SU-DHL-6 (cell line): ENCODE measurements at regions not wholly inside any gene's neighbourhood (a gene's known extent, or its start where the extent isn't known, plus 50 kb on each side); places are given as distances from the start of the nearest gene placed in this dataset.

Experiments used
- H2AFZ ChIP-seq: fragments of 200-600 bp; sonication (generic); 2 replicates; pipeline ENCODE4 v1.6.1; 2014; ENCODE audit warnings: low read depth, mild to moderate bottlenecking, moderate library complexity, mixed read lengths, antibody characterized with exemption, low read length; ENCODE audit not compliant: severe bottlenecking
- H3F3A ChIP-seq: fragments of 200-600 bp; shearing (Covaris generic); 2 replicates; pipeline ENCODE4 v1.6.0; 2016; ENCODE audit warnings: antibody characterized with exemption, mild to moderate bottlenecking; ENCODE audit not compliant: insufficient read depth
- H3K27ac ChIP-seq: fragments of 200-600 bp; sonication (generic); 2 replicates; pipeline ENCODE4 v1.5.1; 2016; ENCODE audit warnings: low read depth, mild to moderate bottlenecking, low read length, moderate library complexity, mixed read lengths
- H3K27me3 ChIP-seq: fragments of 200-600 bp; sonication (generic), shearing (Covaris generic); 2 replicates; pipeline ENCODE4 v1.6.0; 2014; ENCODE audit warnings: mild to moderate bottlenecking, low read length
- H3K36me3 ChIP-seq: fragments of 200-600 bp; sonication (generic); 2 replicates; pipeline ENCODE4 v1.6.1; 2014; ENCODE audit warnings: mild to moderate bottlenecking, low read length, mixed read lengths
- H3K4me2 ChIP-seq: fragments of 300-600, 200-600 bp; shearing (Covaris generic), sonication (generic); 2 replicates; pipeline ENCODE4 v1.6.0; 2014; ENCODE audit warnings: low read length, low read depth, mild to moderate bottlenecking; ENCODE audit not compliant: poor library complexity, severe bottlenecking
- H3K4me3 ChIP-seq: fragments of 200-600 bp; sonication (generic); 2 replicates; pipeline ENCODE4 v1.5.1; 2014; ENCODE audit warnings: antibody characterized with exemption, low read length, mild to moderate bottlenecking, mixed read lengths; ENCODE audit not compliant: insufficient read depth, poor library complexity, severe bottlenecking
- H3K79me2 ChIP-seq: fragments of 200-600 bp; sonication (generic); 2 replicates; pipeline ENCODE4 v1.6.1; 2014; ENCODE audit warnings: mild to moderate bottlenecking, low read length, moderate library complexity; ENCODE audit not compliant: insufficient read depth
- H3K9ac ChIP-seq: fragments of 200-600 bp; sonication (generic); 2 replicates; pipeline ENCODE4 v1.7.0; 2014; ENCODE audit warnings: mild to moderate bottlenecking, low read length
- H3K9me2 ChIP-seq: fragments of 200-600 bp; sonication (generic); replicated peaks from 2 replicates; pipeline ENCODE4 v1.6.1; 2014; ENCODE audit warnings: low read length; ENCODE audit not compliant: insufficient read depth
- H3K9me3 ChIP-seq: fragments of 200-600 bp; sonication (generic); 2 replicates; pipeline ENCODE4 v1.6.1; 2014; ENCODE audit warnings: low read length, mixed read lengths; ENCODE audit not compliant: insufficient read depth
- H4K20me1 ChIP-seq: fragments of 200-600 bp; sonication (generic); 2 replicates; pipeline ENCODE4 v1.6.1; 2014; ENCODE audit warnings: low read depth, mild to moderate bottlenecking, antibody characterized with exemption, low read length, moderate library complexity, mixed read lengths
- CTCF ChIP-seq: fragments of 200-600 bp; sonication (generic); IDR thresholded peaks from one replicate; pipeline ENCODE4 v1.5.1; 2017; ENCODE audit warnings: antibody characterized with exemption, mild to moderate bottlenecking, low read length, moderate library complexity; ENCODE audit not compliant: insufficient read depth, poor library complexity, severe bottlenecking
- EZH2phosphoT487 ChIP-seq: fragments of 200-600 bp; sonication (generic), shearing (Covaris generic); conservative IDR thresholded peaks from 2 replicates; pipeline ENCODE4 v1.6.1; 2018; ENCODE audit warnings: mild to moderate bottlenecking, antibody characterized with exemption, low read length, moderate library complexity, mixed read lengths

GRCh38 chr4:178426871-178427270 is 984.6 kb upstream of the AGA start:
- no peak for TF ChIP-seq CTCF
- no peak for TF ChIP-seq EZH2phosphoT487
- H3K4me3 ChIP-seq = no peak overlapping the region
- no peak overlapping the region for H2AFZ ChIP-seq
- H3K9me2 ChIP-seq = no peaks in the 10 kb centered on the region
- no peaks in the 10 kb centered on the region for H3K36me3 ChIP-seq
- no peak overlapping the region for H3K9ac ChIP-seq
- no peaks in the 10 kb centered on the region for H3K9me3 ChIP-seq
- no peak overlapping the region for H3K27ac ChIP-seq
- no peaks in the 10 kb centered on the region for H3K27me3 ChIP-seq
- H3F3A ChIP-seq = no peaks in the 10 kb centered on the region
- H3K79me2 ChIP-seq = no peaks in the 10 kb centered on the region
- H4K20me1 ChIP-seq = no peaks in the 10 kb centered on the region
- H3K4me2 ChIP-seq = no peak overlapping the region

GRCh38 chr4:178427663-178428062 is 985.4 kb upstream of the AGA start:
- TF ChIP-seq EZH2phosphoT487 (no peak), CTCF (no peak)
- Histone ChIP-seq H3F3A (no peaks in the 10 kb centered on the region), H3K9me3 (no peaks in the 10 kb centered on the region), H3K27ac (no peak overlapping the region), H3K4me3 (no peak overlapping the region), H3K9me2 (no peaks in the 10 kb centered on the region), H3K79me2 (no peaks in the 10 kb centered on the region), H2AFZ (no peak overlapping the region), H3K36me3 (no peaks in the 10 kb centered on the region), H4K20me1 (no peaks in the 10 kb centered on the region), H3K4me2 (no peak overlapping the region), H3K27me3 (no peaks in the 10 kb centered on the region), H3K9ac (no peak overlapping the region)

GRCh38 chr4:178448372-178449035 is 1006.3 kb upstream of the AGA start:
- Histone ChIP-seq H3K27ac (no peak overlapping the region), H4K20me1 (no peaks in the 10 kb centered on the region), H3K36me3 (no peaks in the 10 kb centered on the region), H3K9ac (no peak overlapping the region), H2AFZ (no peak overlapping the region), H3K4me2 (no peak overlapping the region), H3F3A (no peaks in the 10 kb centered on the region), H3K9me3 (no peaks in the 10 kb centered on the region), H3K4me3 (no peak overlapping the region), H3K27me3 (no peaks in the 10 kb centered on the region), H3K9me2 (no peaks in the 10 kb centered on the region), H3K79me2 (no peaks in the 10 kb centered on the region)
- TF ChIP-seq CTCF = no peak
- no peak for TF ChIP-seq EZH2phosphoT487
